Fibroblast of lung (primary cell): ENCODE measurements at regions not wholly inside any gene's neighbourhood (a gene's known extent, or its start where the extent isn't known, plus 50 kb on each side); places are given as distances from the start of the nearest gene placed in this dataset.

Experiments
- DNase-seq, 2 donors: peaks; one replicate each; pipeline versions ENCODE4 v3.0.0 to v3.0.0-alpha.2; 2010; ENCODE audit warnings: low read depth in 2 of 2
- H2AFZ ChIP-seq: 2 replicates; pipeline ENCODE4 v1.5.1; 2012; ENCODE audit warnings: low read length, control low read depth, inconsistent platforms
- H3K27ac ChIP-seq: 2 replicates; pipeline ENCODE4 v1.5.1; 2011; ENCODE audit warnings: low read length, control low read depth; ENCODE audit not compliant: insufficient read depth
- H3K27me3 ChIP-seq: 2 replicates; pipeline ENCODE4 v1.5.1; 2011; ENCODE audit warnings: mild to moderate bottlenecking, low read length; ENCODE audit not compliant: control insufficient read depth, insufficient read depth
- H3K36me3 ChIP-seq: 2 replicates; pipeline ENCODE4 v1.5.1; 2011; ENCODE audit warnings: low read length; ENCODE audit not compliant: control insufficient read depth, insufficient read depth
- H3K4me1 ChIP-seq: 2 replicates; pipeline ENCODE4 v1.5.1; 2011; ENCODE audit warnings: low read length; ENCODE audit not compliant: control insufficient read depth, insufficient read depth; ENCODE audit errors: extremely low read depth
- H3K4me2 ChIP-seq: 2 replicates; pipeline ENCODE4 v1.5.1; 2011; ENCODE audit warnings: low read length, control low read depth; ENCODE audit not compliant: insufficient read depth; ENCODE audit errors: extremely low read depth
- H3K4me3 ChIP-seq, 4 experiments: fragments of 200-600 bp in 1 of 4; sonication (generic) in 1 of 4; replicated peaks in 1 of 4; 2 replicates each; pipeline ENCODE4 v1.5.1; 2011 to 2016; ENCODE audit warnings: low read length in 4 of 4, low read depth in 3 of 4, mild to moderate bottlenecking in 3 of 4, control low read depth in 2 of 4, inconsistent platforms in 1 of 4, mixed read lengths in 1 of 4; ENCODE audit not compliant: insufficient read depth in 1 of 4; ENCODE audit errors: control extremely low read depth in 1 of 4
- H3K79me2 ChIP-seq: 2 replicates; pipeline ENCODE4 v1.5.1; 2012; ENCODE audit warnings: mild to moderate bottlenecking, low read length, inconsistent platforms; ENCODE audit not compliant: control insufficient read depth, insufficient read depth
- H3K9ac ChIP-seq: 2 replicates; pipeline ENCODE4 v1.5.1; 2011; ENCODE audit warnings: mild to moderate bottlenecking, low read length, control low read depth; ENCODE audit not compliant: insufficient read depth
- H3K9me3 ChIP-seq: 2 replicates; pipeline ENCODE4 v1.5.1; 2012; ENCODE audit warnings: low read depth, low read length; ENCODE audit not compliant: control insufficient read depth, insufficient read depth
- H4K20me1 ChIP-seq: 2 replicates; pipeline ENCODE4 v1.5.1; 2011; ENCODE audit warnings: low read length; ENCODE audit not compliant: control insufficient read depth, insufficient read depth; ENCODE audit errors: extremely low read depth
- CTCF ChIP-seq, 2 donors: IDR thresholded peaks in 1 of 2; conservative IDR thresholded peaks in 1 of 2; 1 replicate in 1 of 2; 2 replicates in 1 of 2; pipeline ENCODE4 v1.5.1; 2011 to 2012; ENCODE audit warnings: low read length in 2 of 2, control low read depth in 1 of 2, inconsistent platforms in 1 of 2, low read depth in 1 of 2, mild to moderate bottlenecking in 1 of 2
- EZH2 ChIP-seq: IDR thresholded peaks from 2 replicates; pipeline ENCODE4 v1.5.1; 2012; ENCODE audit warnings: low read length, control low read depth, mild to moderate bottlenecking; ENCODE audit errors: missing control alignments

DNA sequence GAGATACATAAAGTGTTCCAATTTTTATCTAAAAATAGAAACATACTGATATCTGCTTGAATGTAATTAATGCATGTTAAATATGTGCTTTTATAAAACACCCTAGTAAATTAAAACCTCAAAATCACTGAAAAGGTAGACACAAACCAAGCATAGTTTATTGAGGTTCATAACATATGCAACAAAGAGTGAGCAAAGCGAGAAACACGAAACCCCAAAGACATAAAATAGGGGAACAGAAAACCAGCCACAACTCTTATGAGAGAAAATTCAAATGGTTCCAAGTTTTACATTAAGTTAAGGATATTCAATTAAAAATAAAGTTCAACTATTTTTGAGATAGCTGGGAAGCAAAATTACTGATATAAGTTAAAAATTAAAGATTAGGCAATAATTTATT lies 336.4 kb upstream of the AGA start:
- no peaks in the 10 kb centered on the region for H4K20me1 ChIP-seq
- DNase-seq, result no peak

DNA sequence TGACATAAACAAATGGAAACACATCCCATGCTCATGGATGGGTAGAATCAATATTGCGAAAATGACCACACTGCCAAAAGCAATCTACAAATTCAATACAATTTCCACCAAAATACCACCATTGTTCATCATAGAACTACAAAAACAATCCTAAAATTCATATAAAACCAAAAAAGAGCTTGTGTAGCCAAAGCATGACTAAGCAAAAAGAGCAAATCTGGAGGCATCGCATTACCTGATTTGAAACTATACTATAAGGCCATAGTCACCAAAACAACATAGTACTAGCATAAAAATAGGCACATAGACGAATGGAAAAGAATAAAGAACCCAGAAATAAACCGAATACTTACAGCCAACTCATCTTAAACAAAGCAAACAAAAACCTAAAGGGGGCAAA lies 342.8 kb upstream of the AGA start:
- no peak for DNase-seq
- H3K79me2 ChIP-seq, result no peaks in the 10 kb centered on the region
- no peaks in the 10 kb centered on the region for H3K27me3 ChIP-seq
- H4K20me1 ChIP-seq, result no peaks in the 10 kb centered on the region
- no peaks in the 10 kb centered on the region for H3K36me3 ChIP-seq
- no peak overlapping the region for H3K27ac ChIP-seq
- no peak overlapping the region for H3K4me2 ChIP-seq
- H3K4me1 ChIP-seq, result no peaks in the 10 kb centered on the region
- no peak for TF ChIP-seq CTCF (conservative IDR thresholded peaks at IDR 0.05 in 1 of 2, IDR thresholded peaks at IDR 0.05 in 1 of 2; ENCODE audit: low read depth in 1 of 2, low read length in 2 of 2)
- no peak for TF ChIP-seq EZH2
- H3K4me3 ChIP-seq, result no peak overlapping the region
- H3K9me3 ChIP-seq, result no peaks in the 10 kb centered on the region
- no peak overlapping the region for H3K9ac ChIP-seq
- no peak overlapping the region for H2AFZ ChIP-seq

More for the DNA sequence above, 336.4 kb upstream of the AGA start:
- Histone ChIP-seq H3K27me3 (no peaks in the 10 kb centered on the region), H3K9me3 (no peaks in the 10 kb centered on the region), H3K4me2 (no peak overlapping the region), H3K36me3 (no peaks in the 10 kb centered on the region), H3K9ac (no peak overlapping the region), H3K4me1 (no peaks in the 10 kb centered on the region), H3K27ac (no peak overlapping the region), H3K4me3 (no peak overlapping the region), H2AFZ (no peak overlapping the region), H3K79me2 (no peaks in the 10 kb centered on the region)
- no peak for TF ChIP-seq EZH2
- no peak for TF ChIP-seq CTCF (conservative IDR thresholded peaks at IDR 0.05 in 1 of 2, IDR thresholded peaks at IDR 0.05 in 1 of 2; ENCODE audit: low read depth in 1 of 2, low read length in 2 of 2)

DNA sequence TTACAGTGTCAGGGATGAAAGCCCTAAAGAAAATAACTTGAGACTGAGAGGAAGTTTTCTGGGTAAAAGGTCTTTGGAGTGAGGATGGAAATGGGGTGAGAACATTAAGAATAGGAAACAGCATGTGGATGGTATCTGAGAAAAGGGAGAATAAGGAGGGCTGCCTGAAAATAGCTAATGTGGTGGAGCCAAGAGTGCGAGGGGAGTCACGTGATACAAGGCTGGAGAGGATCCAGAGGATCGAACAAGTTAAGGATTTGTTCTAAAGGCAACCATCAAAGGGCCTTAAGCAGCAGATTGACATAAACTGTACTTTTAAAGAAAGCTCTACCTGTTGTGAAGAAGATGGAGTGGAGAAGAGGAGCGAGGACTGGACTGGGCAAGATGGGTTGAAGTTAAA lies 347.4 kb upstream of the AGA start:
- DNase-seq, result no peak
- Histone ChIP-seq H2AFZ (no peak overlapping the region), H3K9ac (no peak overlapping the region), H3K36me3 (no peaks in the 10 kb centered on the region), H3K9me3 (no peaks in the 10 kb centered on the region), H3K4me1 (no peaks in the 10 kb centered on the region), H3K4me3 (no peak overlapping the region), H3K27ac (no peak overlapping the region), H3K79me2 (no peaks in the 10 kb centered on the region), H4K20me1 (no peaks in the 10 kb centered on the region), H3K4me2 (no peak overlapping the region), H3K27me3 (no peaks in the 10 kb centered on the region)
- TF ChIP-seq CTCF (conservative IDR thresholded peaks at IDR 0.05 in 1 of 2, IDR thresholded peaks at IDR 0.05 in 1 of 2; ENCODE audit: low read depth in 1 of 2, low read length in 2 of 2), result no peak
- no peak for TF ChIP-seq EZH2
